Right lobe of liver (tissue), 4 donors: ENCODE measurements at regions not wholly inside any gene's neighbourhood (a gene's known extent, or its start where the extent isn't known, plus 50 kb on each side); places are given as distances from the start of the nearest gene placed in this dataset.

ENCODE experiments used
- CTCF ChIP-seq, 4 donors: fragments of 200-600 bp in 3 of 4; fragments of 450-650 bp in 1 of 4; IDR thresholded peaks; one replicate each; pipeline versions ENCODE4 v1.5.1 to v1.8.0; 2016 to 2022; ENCODE audit warnings: antibody characterized with exemption in 4 of 4, mild to moderate bottlenecking in 2 of 4
- POLR2A ChIP-seq: fragments of 450-650 bp; IDR thresholded peaks from one replicate; pipeline ENCODE4 v1.6.1; 2017; ENCODE audit warnings: antibody characterized with exemption, mild to moderate bottlenecking
- donor health status: DM: no; HTN: no; CAD: no.
- donor health status: DM: no; HTN: no; CAD: no.
- donor health status: DM: no; HTN: yes; CAD: no.

- no peak for TF ChIP-seq CTCF (IDR thresholded peaks at IDR 0.05)
- TF ChIP-seq POLR2A = no peak
These were observed 106.6 kb upstream of the SLC6A6 start for GRCh38 chr3:14295801-14296200.
